C4-2B (cell line): ENCODE measurements at regions not wholly inside any gene's neighbourhood (a gene's known extent, or its start where the extent isn't known, plus 50 kb on each side); places are given as distances from the start of the nearest gene placed in this dataset.

Experiments used
- H3K27ac ChIP-seq: fragments of 450-650 bp; 2 replicates; pipeline ENCODE4 v1.5.1; 2017
- ZFX ChIP-seq: fragments of 450-650 bp; IDR thresholded peaks from 2 replicates; pipeline ENCODE4 v1.6.1; 2017
- TF ChIP-seq, protein P1 (sequence below): fragments of 450-650 bp; conservative IDR thresholded peaks from 2 replicates; pipeline ENCODE4 v1.5.1; 2017; ENCODE audit warnings: mild to moderate bottlenecking

DNA sequence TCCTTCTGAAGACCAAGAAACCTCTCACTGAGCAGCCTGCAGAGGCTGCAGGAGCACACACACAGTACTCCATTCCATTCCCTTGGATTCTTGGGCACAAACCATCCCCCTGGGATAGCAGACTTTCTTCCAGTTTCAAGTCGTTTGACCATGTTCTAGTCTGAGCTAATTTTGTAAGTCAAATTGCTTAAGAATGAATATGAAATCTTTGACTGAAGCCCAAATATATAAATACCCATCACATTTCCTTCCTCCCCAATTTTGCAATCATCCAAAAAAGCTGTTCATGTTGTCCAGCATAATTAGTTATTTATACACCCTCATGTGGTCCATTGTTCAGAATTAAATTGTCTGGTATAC is 231.2 kb upstream of the TPRG1 start:
- no peak overlapping the region for H3K27ac ChIP-seq
- TF ChIP-seq, protein P1, sequence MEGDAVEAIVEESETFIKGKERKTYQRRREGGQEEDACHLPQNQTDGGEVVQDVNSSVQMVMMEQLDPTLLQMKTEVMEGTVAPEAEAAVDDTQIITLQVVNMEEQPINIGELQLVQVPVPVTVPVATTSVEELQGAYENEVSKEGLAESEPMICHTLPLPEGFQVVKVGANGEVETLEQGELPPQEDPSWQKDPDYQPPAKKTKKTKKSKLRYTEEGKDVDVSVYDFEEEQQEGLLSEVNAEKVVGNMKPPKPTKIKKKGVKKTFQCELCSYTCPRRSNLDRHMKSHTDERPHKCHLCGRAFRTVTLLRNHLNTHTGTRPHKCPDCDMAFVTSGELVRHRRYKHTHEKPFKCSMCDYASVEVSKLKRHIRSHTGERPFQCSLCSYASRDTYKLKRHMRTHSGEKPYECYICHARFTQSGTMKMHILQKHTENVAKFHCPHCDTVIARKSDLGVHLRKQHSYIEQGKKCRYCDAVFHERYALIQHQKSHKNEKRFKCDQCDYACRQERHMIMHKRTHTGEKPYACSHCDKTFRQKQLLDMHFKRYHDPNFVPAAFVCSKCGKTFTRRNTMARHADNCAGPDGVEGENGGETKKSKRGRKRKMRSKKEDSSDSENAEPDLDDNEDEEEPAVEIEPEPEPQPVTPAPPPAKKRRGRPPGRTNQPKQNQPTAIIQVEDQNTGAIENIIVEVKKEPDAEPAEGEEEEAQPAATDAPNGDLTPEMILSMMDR = no peak
- TF ChIP-seq ZFX = no peak

DNA sequence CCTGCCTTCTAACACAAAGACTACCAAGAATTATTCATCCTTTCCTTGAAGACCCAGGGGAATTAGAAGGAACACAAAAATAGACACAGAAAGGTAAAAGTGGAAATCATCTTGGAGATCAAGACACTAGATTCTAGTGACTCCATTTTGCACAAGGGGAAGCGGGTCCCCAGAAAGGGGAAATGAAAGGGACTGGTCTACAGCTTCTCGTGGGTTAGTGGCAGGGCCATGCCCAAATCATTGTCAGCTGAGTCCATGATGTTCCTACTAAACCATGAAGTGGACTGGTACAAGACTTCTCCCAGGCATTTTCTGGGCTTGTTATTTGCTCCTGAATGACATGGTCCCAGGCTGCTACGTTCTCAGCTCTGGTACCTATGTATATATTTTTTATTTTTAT is 230.7 kb upstream of the TPRG1 start:
- no peak for TF ChIP-seq ZFX
- TF ChIP-seq, protein P1 = no peak
- H3K27ac ChIP-seq = no peak overlapping the region

DNA sequence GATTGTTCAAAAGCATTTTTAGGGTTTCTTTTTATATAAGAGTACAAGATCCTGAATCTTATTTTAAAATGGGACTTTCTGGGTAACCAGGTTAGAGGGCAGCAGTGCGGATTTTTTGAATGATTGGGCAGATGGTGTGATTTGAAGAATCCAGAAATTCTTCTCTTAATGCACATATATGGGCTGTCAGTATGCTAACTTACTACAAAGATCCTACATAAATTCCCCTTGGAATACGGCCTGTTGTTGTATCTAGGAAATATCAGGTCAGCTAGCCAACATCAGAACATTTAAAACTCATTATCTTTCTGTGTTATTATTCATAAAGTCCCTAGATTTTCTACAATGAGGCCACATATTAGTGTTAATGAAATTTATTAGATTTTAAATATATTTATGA is 229.6 kb upstream of the TPRG1 start:
- TF ChIP-seq, protein P1 = no peak
- no peak for TF ChIP-seq ZFX
- no peak overlapping the region for H3K27ac ChIP-seq

DNA sequence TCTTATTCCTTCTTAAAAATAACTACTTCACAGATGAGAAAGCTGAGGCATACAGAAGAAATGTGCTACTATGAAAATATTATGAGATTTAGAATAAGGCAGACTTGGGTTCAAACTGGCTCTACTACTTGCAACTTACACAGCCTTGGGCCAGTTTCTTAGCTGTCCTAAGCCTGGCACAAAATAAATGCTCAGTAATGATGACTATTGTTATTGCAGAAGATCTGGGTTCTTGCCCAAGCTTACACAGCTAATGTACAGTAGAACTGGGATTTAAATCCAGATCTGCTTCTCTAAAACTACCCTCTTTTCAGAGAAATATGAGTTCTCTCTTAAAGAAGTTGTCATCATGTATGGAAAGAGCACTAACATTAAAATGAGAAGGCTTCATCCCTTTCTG is 228.2 kb upstream of the TPRG1 start:
- no peak overlapping the region for H3K27ac ChIP-seq
- TF ChIP-seq, protein P1 = no peak
- TF ChIP-seq ZFX = no peak

DNA sequence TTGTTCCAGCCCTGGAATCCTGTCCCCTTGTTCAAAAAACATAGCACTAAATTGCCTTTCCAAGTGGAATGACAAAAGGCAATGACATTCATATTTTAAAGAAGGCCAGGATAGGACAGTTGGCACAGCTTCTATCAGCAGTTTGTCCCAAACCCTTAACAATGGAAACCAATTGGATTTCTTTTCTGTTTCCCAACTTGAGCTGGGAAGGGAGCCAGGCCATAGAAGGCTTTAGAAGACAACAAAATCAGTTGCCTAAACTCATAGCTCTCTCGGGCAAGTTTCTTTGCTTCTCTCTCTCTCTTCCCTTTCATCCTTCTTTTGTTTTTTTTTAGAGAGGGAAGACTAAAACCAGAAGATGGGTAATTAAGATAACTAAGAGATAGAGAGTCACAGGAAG is 227.7 kb upstream of the TPRG1 start:
- TF ChIP-seq ZFX = no peak
- TF ChIP-seq, protein P1 = no peak
- H3K27ac ChIP-seq = no peak overlapping the region

DNA sequence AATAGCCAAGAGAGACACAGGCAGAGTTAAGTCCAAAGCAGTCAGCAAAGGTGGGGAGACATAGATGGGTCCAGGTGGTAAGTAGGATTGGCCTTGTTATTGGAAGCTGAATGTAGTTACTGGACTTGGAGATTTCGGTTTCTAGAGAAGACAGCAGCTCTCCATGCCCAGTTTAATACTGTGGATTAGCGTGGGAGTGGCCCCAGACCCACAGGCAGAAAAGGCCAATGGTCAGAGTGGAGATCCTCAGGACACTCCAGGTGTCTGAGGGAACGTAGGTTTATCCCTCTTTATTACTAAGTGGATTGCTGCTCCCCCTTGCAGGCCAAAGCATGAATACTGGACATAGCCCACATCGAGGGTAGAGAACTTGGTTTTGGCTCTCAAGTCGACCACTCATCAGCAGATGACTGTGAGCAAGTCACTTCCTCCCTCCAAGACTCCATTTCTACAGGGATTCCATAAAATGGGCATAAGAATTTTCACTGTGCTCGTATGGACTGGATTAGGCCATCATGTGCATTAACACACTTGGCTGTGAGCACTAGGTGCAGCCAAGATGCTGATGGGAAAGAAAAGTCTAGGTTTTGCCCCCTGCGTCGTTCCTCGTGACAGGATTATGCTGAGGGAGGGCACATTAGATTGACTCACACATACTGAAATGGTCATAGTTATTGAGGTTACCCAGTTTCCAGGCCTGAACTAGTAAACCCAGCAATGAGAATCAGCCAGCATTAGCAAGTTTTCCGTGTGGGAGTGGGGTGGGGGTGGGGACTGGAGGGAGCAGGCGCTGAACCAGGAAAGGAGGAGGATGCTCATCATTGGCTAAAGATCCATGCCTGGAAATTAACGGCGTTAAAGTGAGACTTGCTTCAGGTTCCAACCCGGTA is 225.2 kb upstream of the TPRG1 start:
- TF ChIP-seq, protein P1 = no peak
- TF ChIP-seq ZFX = no peak
- peak overlapping the region; percentile 97 for H3K27ac ChIP-seq

DNA sequence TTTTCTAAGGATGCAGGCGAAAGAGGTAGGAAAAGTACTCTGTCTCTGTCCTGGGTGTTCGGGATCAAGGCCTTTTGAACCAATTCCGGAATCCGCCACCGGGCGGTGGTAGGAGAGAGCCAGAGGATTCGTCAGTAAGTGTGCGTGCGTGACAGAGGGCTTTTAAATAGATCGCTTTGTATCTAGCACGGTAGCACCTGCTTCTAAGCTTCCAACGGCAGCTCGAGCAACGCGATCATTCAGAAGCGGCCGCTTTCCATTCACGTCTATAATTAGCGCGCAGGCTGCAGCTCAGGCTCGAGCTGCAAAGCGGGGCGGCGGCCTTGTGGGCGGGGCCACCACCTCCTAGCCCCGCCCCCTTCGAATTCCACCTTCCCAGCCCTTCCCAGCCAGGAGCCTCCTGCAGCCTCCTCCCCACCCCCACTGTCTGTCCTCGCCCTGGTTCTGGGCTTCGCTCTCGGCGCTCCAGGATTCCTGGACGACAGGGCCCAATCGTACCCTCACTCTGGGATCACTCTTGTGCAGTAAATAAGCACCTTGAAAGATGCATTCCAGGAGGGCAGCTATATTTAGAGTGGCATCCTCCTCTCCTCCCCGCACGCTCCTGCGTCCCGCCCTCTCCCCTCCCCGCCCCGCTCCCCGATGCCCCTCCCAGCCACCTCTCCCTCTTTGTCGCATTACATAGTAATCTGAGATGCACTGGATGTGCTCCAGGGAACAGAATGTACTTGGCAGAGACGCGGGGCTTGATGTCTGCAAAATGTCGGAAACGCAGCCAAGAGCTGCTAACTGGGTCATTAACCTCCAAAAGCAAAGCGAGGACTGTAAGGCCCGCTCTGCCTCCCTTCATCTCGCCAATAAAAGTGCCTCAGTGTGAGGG is 224.1 kb upstream of the TPRG1 start:
- peak overlapping the region; percentile 97 for H3K27ac ChIP-seq
- TF ChIP-seq, protein P1 = peak; percentile 34; the same call in 1 of the 2 replicates
- no peak for TF ChIP-seq ZFX
